Neural cell (in vitro differentiated cells): ENCODE measurements at regions not wholly inside any gene's neighbourhood (a gene's known extent, or its start where the extent isn't known, plus 50 kb on each side); places are given as distances from the start of the nearest gene placed in this dataset.

ENCODE experiments used
- H2AFZ ChIP-seq: fragments of 200-600, 300-800 bp; sonication (generic), shearing (Covaris generic); 2 replicates; pipeline ENCODE4 v1.6.0; 2014; ENCODE audit warnings: low read depth, mild to moderate bottlenecking, antibody characterized with exemption, low read length, moderate library complexity
- H3F3A ChIP-seq: fragments of 200-600 bp; shearing (Covaris generic); 2 replicates; pipeline ENCODE4 v1.6.1; 2016; ENCODE audit warnings: mild to moderate bottlenecking, moderate library complexity, mixed read lengths, antibody characterized with exemption, low read length; ENCODE audit not compliant: insufficient read depth, poor library complexity, severe bottlenecking
- H3K27ac ChIP-seq: fragments of 200-600, 300-800 bp; sonication (generic), shearing (Covaris generic); 2 replicates; pipeline ENCODE4 v1.5.1; 2014; ENCODE audit warnings: mild to moderate bottlenecking, low read length, moderate library complexity
- H3K27me3 ChIP-seq: fragments of 300-800, 200-600 bp; sonication (generic), shearing (Covaris generic); 2 replicates; pipeline ENCODE4 v1.6.0; 2014; ENCODE audit warnings: mild to moderate bottlenecking, low read depth, low read length, moderate library complexity; ENCODE audit not compliant: insufficient read depth
- H3K36me3 ChIP-seq: fragments of 300-800, 200-600 bp; sonication (generic), shearing (Covaris generic); 2 replicates; pipeline ENCODE4 v1.5.1; 2014; ENCODE audit warnings: mild to moderate bottlenecking, antibody characterized with exemption, low read length, moderate library complexity; ENCODE audit not compliant: insufficient read depth
- H3K4me2 ChIP-seq: fragments of 300-800, 200-600 bp; sonication (generic), shearing (Covaris generic); 2 replicates; pipeline ENCODE4 v1.6.0; 2014; ENCODE audit warnings: mild to moderate bottlenecking, low read length
- H3K4me3 ChIP-seq: fragments of 300-800, 200-600 bp; sonication (generic), shearing (Covaris generic); 2 replicates; pipeline ENCODE4 v1.5.1; 2014; ENCODE audit warnings: mild to moderate bottlenecking, low read length, moderate library complexity
- H3K79me2 ChIP-seq: fragments of 200-600 bp; shearing (Covaris generic); replicated peaks from 2 replicates; pipeline ENCODE4 v1.6.0; 2014; ENCODE audit warnings: mild to moderate bottlenecking, low read length, moderate library complexity; ENCODE audit not compliant: insufficient read depth
- H3K9ac ChIP-seq: fragments of 300-800, 200-600 bp; sonication (generic), shearing (Covaris generic); 2 replicates; pipeline ENCODE4 v1.6.1; 2016; ENCODE audit warnings: mild to moderate bottlenecking, low read length, mixed read lengths
- H3K9me2 ChIP-seq: fragments of 200-600 bp; shearing (Covaris generic); 2 replicates; pipeline ENCODE4 v1.6.1; 2016; ENCODE audit warnings: mild to moderate bottlenecking, low read length, mixed read lengths; ENCODE audit not compliant: insufficient read depth
- H3K9me3 ChIP-seq: fragments of 200-600, 300-800 bp; sonication (generic), shearing (Covaris generic); 2 replicates; pipeline ENCODE4 v1.6.1; 2016; ENCODE audit warnings: mild to moderate bottlenecking, mixed run types, low read length, moderate library complexity, mixed read lengths
- H4K20me1 ChIP-seq: fragments of 200-600 bp; shearing (Covaris generic); 2 replicates; pipeline ENCODE4 v1.6.1; 2016; ENCODE audit warnings: mild to moderate bottlenecking, mixed run types; ENCODE audit not compliant: insufficient read depth
- CTCF ChIP-seq: fragments of 450-650 bp; IDR thresholded peaks from 2 replicates; pipeline ENCODE4 v1.5.1; 2014; ENCODE audit warnings: antibody characterized with exemption, mild to moderate bottlenecking, moderate library complexity; ENCODE audit not compliant: poor library complexity, severe bottlenecking
- EP300 ChIP-seq: fragments of 450-650 bp; conservative IDR thresholded peaks from 2 replicates; pipeline ENCODE4 v1.6.1; 2014; ENCODE audit warnings: antibody characterized with exemption, mild to moderate bottlenecking, moderate library complexity; ENCODE audit not compliant: poor library complexity, severe bottlenecking
- EZH2 ChIP-seq: fragments of 200-600, 300-800 bp; shearing (Covaris generic), sonication (generic); IDR thresholded peaks from 2 replicates; pipeline ENCODE4 v1.6.1; 2014; ENCODE audit warnings: antibody characterized with exemption, low read length, borderline replicate concordance, mild to moderate bottlenecking; ENCODE audit not compliant: insufficient read depth, poor library complexity, severe bottlenecking
- MXI1 ChIP-seq: fragments of 450-650 bp; conservative IDR thresholded peaks from 2 replicates; pipeline ENCODE4 v1.6.1; 2014; ENCODE audit warnings: antibody characterized with exemption, mild to moderate bottlenecking; ENCODE audit not compliant: poor library complexity, severe bottlenecking
- POLR2AphosphoS5 ChIP-seq: IDR thresholded peaks from 2 replicates; pipeline ENCODE4 v1.6.1; 2012
- RAD21 ChIP-seq: fragments of 450-650 bp; conservative IDR thresholded peaks from 2 replicates; pipeline ENCODE4 v1.6.1; 2014; ENCODE audit warnings: antibody characterized with exemption, mild to moderate bottlenecking, moderate library complexity
- SMC3 ChIP-seq: fragments of 450-650 bp; conservative IDR thresholded peaks from 2 replicates; pipeline ENCODE4 v1.6.1; 2014; ENCODE audit warnings: antibody characterized with exemption, mild to moderate bottlenecking, moderate library complexity; ENCODE audit not compliant: poor library complexity
- TAF1 ChIP-seq: IDR thresholded peaks from 2 replicates; pipeline ENCODE4 v1.6.1; 2012; ENCODE audit warnings: low read depth
- TF ChIP-seq, protein P1 (sequence below): IDR thresholded peaks from 2 replicates; pipeline ENCODE4 v1.6.1; 2012; ENCODE audit warnings: borderline replicate concordance

GRCh38 chr2:185152186-185152585 is 553.9 kb downstream of the ZNF804A start:
- H3K9me2 ChIP-seq = peaks cover 3% of the 10 kb centered on the region
- H3K27me3 ChIP-seq = no peaks in the 10 kb centered on the region
- H3K79me2 ChIP-seq = no peaks in the 10 kb centered on the region
- H3K4me2 ChIP-seq = no peak overlapping the region
- no peaks in the 10 kb centered on the region for H3F3A ChIP-seq
- H3K9ac ChIP-seq = no peak overlapping the region
- no peaks in the 10 kb centered on the region for H4K20me1 ChIP-seq
- TF ChIP-seq, protein P1, sequence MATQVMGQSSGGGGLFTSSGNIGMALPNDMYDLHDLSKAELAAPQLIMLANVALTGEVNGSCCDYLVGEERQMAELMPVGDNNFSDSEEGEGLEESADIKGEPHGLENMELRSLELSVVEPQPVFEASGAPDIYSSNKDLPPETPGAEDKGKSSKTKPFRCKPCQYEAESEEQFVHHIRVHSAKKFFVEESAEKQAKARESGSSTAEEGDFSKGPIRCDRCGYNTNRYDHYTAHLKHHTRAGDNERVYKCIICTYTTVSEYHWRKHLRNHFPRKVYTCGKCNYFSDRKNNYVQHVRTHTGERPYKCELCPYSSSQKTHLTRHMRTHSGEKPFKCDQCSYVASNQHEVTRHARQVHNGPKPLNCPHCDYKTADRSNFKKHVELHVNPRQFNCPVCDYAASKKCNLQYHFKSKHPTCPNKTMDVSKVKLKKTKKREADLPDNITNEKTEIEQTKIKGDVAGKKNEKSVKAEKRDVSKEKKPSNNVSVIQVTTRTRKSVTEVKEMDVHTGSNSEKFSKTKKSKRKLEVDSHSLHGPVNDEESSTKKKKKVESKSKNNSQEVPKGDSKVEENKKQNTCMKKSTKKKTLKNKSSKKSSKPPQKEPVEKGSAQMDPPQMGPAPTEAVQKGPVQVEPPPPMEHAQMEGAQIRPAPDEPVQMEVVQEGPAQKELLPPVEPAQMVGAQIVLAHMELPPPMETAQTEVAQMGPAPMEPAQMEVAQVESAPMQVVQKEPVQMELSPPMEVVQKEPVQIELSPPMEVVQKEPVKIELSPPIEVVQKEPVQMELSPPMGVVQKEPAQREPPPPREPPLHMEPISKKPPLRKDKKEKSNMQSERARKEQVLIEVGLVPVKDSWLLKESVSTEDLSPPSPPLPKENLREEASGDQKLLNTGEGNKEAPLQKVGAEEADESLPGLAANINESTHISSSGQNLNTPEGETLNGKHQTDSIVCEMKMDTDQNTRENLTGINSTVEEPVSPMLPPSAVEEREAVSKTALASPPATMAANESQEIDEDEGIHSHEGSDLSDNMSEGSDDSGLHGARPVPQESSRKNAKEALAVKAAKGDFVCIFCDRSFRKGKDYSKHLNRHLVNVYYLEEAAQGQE = no peak
- no peak for TF ChIP-seq EP300
- TF ChIP-seq RAD21 = no peak
- TF ChIP-seq MXI1 = no peak
- TF ChIP-seq SMC3 = no peak
- TF ChIP-seq TAF1 = no peak
- no peak for TF ChIP-seq POLR2AphosphoS5
- TF ChIP-seq CTCF = no peak
- TF ChIP-seq EZH2 = no peak
- no peak overlapping the region for H3K27ac ChIP-seq
- H3K4me3 ChIP-seq = no peak overlapping the region
- H3K36me3 ChIP-seq = no peaks in the 10 kb centered on the region
- H2AFZ ChIP-seq = no peak overlapping the region
- H3K9me3 ChIP-seq = no peaks in the 10 kb centered on the region

DNA sequence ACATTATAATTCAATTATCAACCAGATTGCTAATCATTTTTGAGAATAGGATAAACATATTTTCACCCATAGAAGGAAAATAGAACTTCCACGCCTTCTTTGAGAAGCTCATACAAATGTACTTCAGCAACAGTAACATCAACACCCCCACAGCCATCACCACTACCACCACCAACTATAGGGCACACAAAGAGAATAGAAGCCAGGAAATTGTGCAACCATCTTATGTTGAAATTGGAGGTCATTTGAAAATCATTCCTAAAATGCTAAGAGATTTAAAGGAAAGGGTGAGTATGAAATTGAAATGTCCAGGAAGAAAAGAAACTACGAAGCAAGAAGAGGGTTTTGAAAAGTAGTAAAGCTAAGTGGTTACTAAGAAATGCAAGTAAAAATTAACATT is 563.4 kb downstream of the ZNF804A start:
- Histone ChIP-seq H3K4me3 (no peak overlapping the region), H3K27me3 (no peaks in the 10 kb centered on the region), H2AFZ (no peak overlapping the region), H4K20me1 (no peaks in the 10 kb centered on the region), H3K9me3 (no peaks in the 10 kb centered on the region), H3K36me3 (no peaks in the 10 kb centered on the region), H3K79me2 (no peaks in the 10 kb centered on the region), H3K27ac (no peak overlapping the region), H3K4me2 (no peak overlapping the region), H3K9me2 (no peaks in the 10 kb centered on the region), H3K9ac (no peak overlapping the region), H3F3A (no peaks in the 10 kb centered on the region)
- TF ChIP-seq EP300 (no peak), TAF1 (no peak), EZH2 (no peak), SMC3 (no peak), POLR2AphosphoS5 (no peak), RAD21 (no peak), CTCF (no peak), MXI1 (no peak)
- TF ChIP-seq, protein P1 = no peak
